Peyer's patch (tissue), 4 donors: ENCODE measurements at regions not wholly inside any gene's neighbourhood (a gene's known extent, or its start where the extent isn't known, plus 50 kb on each side); places are given as distances from the start of the nearest gene placed in this dataset.

Experiments
- DNase-seq, 3 donors: peaks; one replicate each; pipeline ENCODE4 v3.0.0-alpha.2; 2017 to 2019
- H3K27ac ChIP-seq, 4 donors: fragments of 200-600 bp; sonication (generic); one replicate each; pipeline ENCODE4 v1.5.1; 2016 to 2019
- H3K27me3 ChIP-seq, 2 donors: fragments of 200-600 bp; sonication (generic); one replicate each; pipeline ENCODE4 v1.5.1; 2019
- H3K36me3 ChIP-seq, 3 donors: fragments of 200-600 bp; sonication (generic); one replicate each; pipeline ENCODE4 v1.5.1; 2016 to 2019
- H3K4me1 ChIP-seq, 4 donors: fragments of 200-600 bp; sonication (generic); one replicate each; pipeline ENCODE4 v1.5.1; 2016 to 2019
- H3K4me3 ChIP-seq, 4 donors: fragments of 200-600 bp; sonication (generic); 1 replicate in 3 of 4; 2 replicates in 1 of 4; pipeline ENCODE4 v1.5.1; 2016 to 2019; ENCODE audit warnings: mild to moderate bottlenecking in 1 of 4
- H3K9me3 ChIP-seq, 4 donors: fragments of 200-600 bp; sonication (generic); one replicate each; pipeline ENCODE4 v1.5.1; 2016 to 2019; ENCODE audit warnings: mild to moderate bottlenecking in 1 of 4
- POLR2A ChIP-seq, 2 donors: fragments of 450-650 bp; IDR thresholded peaks; one replicate each; pipeline ENCODE4 v1.5.1; 2017; ENCODE audit warnings: antibody characterized with exemption in 2 of 2, mild to moderate bottlenecking in 2 of 2, moderate library complexity in 2 of 2

GRCh38 chrX:101986586-101986985 lies 54.8 kb upstream of the ZMAT1 start:
- Histone ChIP-seq H3K27me3 (no peaks in the 10 kb centered on the region), H3K36me3 (no peaks in the 10 kb centered on the region), H3K4me1 (no peaks in the 10 kb centered on the region), H3K9me3 (no peaks in the 10 kb centered on the region), H3K27ac (no peak overlapping the region), H3K4me3 (no peak overlapping the region)
- DNase-seq: no peak
- TF ChIP-seq POLR2A (IDR thresholded peaks at IDR 0.05): no peak
